ENCODE measurements at regions not wholly inside any gene's neighbourhood (a gene's known extent, or its start where the extent isn't known, plus 50 kb on each side); places are given as distances from the start of the nearest gene placed in this dataset.

- WGBS (ENCODE audit: insufficient coverage, low coverage, missing lambda C conversion rate) = 2% methylated on average over 2 of the region's 2 CpGs
- no peak overlapping the region for H3K9ac ChIP-seq (ENCODE audit: insufficient read depth in 1 of 2, low read depth in 2 of 2, low read length in 2 of 2)
- H3K36me3 ChIP-seq (ENCODE audit: control insufficient read depth, insufficient read depth, low read length) = no peaks in the 10 kb centered on the region
- H3K9me1 ChIP-seq (ENCODE audit: control insufficient read depth, insufficient read depth, low read length) = no peaks in the 10 kb centered on the region
- no peak overlapping the region for H2AFZ ChIP-seq (ENCODE audit: low read depth, low read length)
- POLR2A ChIA-PET = no interaction called here
- no peak overlapping the region for H3K4me3 ChIP-seq
- no peaks in the 10 kb centered on the region for H3K4me1 ChIP-seq (replicated peaks in 1 of 2; ENCODE audit: control insufficient read depth in 2 of 2, insufficient read depth in 2 of 2, low read length in 2 of 2)
- H3K4me2 ChIP-seq (ENCODE audit: insufficient read depth, low read length) = no peak overlapping the region
- FAIRE-seq (no peak), DNase-seq (ENCODE audit: extremely low read depth in 1 of 4, low spot score in 3 of 4) (no peak), ATAC-seq (no peak)
- no peaks in the 10 kb centered on the region for H3K27me3 ChIP-seq (ENCODE audit: control insufficient read depth in 2 of 2, insufficient read depth in 2 of 2, low read length in 2 of 2)
- H4K20me1 ChIP-seq (replicated peaks; ENCODE audit: control insufficient read depth, insufficient read depth, low read length) = no peaks in the 10 kb centered on the region
- no peaks in the 10 kb centered on the region for H3K79me2 ChIP-seq (ENCODE audit: control insufficient read depth, insufficient read depth, low read length)
- CTCF ChIA-PET (ENCODE audit: low intra/inter-chr PET ratio) = no interaction called here
- no peak overlapping the region for H3K27ac ChIP-seq (ENCODE audit: extremely low read depth, low read depth, low read length)
- in situ Hi-C loops (cut with MboI) (no loop called here), intact Hi-C loops (cut with micrococcal nuclease) (no loop called here)
- BruUV-seq (replicated peaks) = no TSS peak
- H3K9me3 ChIP-seq (replicated peaks; ENCODE audit: control insufficient read depth, insufficient read depth, low read depth, low read length) = no peaks in the 10 kb centered on the region
- no peak for TF ChIP-seq ZNF511 (CRISPR knock-in tag; IDR thresholded peaks at IDR 0.05)
- TF ChIP-seq THAP12 (CRISPR knock-in tag; IDR thresholded peaks at IDR 0.05) = no peak
- TF ChIP-seq ZNF24 (IDR thresholded peaks at IDR 0.05) = no peak
- no peak for TF ChIP-seq ZNF445 (CRISPR knock-in tag; IDR thresholded peaks at IDR 0.05; ENCODE audit: low read depth)
- no peak for TF ChIP-seq TARDBP (IDR thresholded peaks at IDR 0.05)
- no peak for TF ChIP-seq ZNF318 (IDR thresholded peaks at IDR 0.05; ENCODE audit: borderline replicate concordance in 1 of 2, low read depth in 1 of 2)
- TF ChIP-seq HDAC1 (IDR thresholded peaks at IDR 0.05) = no peak
Measured at GRCh38 chr4:107094332-107094731, 58.2 kb upstream of the DKK2 start.

All from K562 (cell line).